GM21526 (cell line): ENCODE measurements at regions not wholly inside any gene's neighbourhood (a gene's known extent, or its start where the extent isn't known, plus 50 kb on each side); places are given as distances from the start of the nearest gene placed in this dataset.

ENCODE experiments used
- ATAC-seq: cut with Tn5 transposase; IDR thresholded peaks from one replicate; pipeline ENCODE4 v1.9.1; 2021; ENCODE audit warnings: moderate library complexity; ENCODE audit not compliant: unreplicated experiment, low FRiP score

GRCh38 chr15:68518785-68519430 is 59.9 kb upstream of the CORO2B start:
- ATAC-seq, result no peak

GRCh38 chr15:68524753-68525584 is 53.8 kb upstream of the CORO2B start:
- no peak for ATAC-seq

- ATAC-seq, result no peak
These were observed 53.0 kb upstream of the CORO2B start for GRCh38 chr15:68525815-68526214.

GRCh38 chr15:68526269-68526668 is 52.5 kb upstream of the CORO2B start:
- peak; percentile 56 for ATAC-seq

DNA sequence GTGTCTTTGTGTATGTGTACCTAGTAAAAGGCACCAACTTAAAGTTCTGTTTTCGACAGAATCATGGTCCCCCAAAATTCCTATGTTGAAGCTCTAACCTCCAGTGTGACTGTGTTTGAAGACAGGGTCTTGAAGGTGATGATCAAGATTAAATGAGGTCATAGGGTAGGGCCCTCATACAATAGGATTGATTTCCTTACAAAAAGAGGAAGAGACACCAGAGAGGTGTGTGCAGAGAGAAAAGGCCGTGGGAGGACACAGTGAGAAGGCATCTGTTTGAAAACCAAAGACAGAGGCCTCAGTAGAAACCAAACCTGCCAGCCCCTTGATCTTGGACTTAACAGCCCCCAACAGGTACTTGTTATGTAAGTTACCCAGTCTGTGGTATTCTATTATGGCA is 52.0 kb upstream of the CORO2B start:
- no peak for ATAC-seq

GRCh38 chr15:68528626-68529290 is 50.0 kb upstream of the CORO2B start:
- ATAC-seq, result no peak
